ENCODE measurements at regions not wholly inside any gene's neighbourhood (a gene's known extent, or its start where the extent isn't known, plus 50 kb on each side); places are given as distances from the start of the nearest gene placed in this dataset.
"Not testable (repeated sequence)": the region's sequence is repeated elsewhere in the genome, so short reads cannot be mapped to it uniquely, and the experiment has no call there.

DNA sequence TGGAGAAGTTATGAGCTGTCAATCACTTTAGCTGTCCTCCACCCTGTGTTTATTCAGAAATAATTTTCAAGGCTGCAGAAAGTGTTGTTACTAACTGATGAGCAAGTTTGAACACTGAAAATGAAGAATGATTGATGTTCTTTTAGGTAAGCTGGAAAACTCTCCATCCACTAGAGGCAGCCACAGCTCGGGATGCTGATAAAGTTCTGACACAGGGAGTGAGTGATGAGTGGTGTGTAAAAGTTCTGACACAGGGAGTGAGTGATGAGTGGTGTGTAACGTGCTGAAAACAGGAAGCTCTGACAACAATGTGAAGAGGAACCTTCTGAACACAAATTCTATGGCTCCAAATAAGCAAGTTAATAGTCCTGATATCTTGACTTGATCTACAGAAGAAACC, 197.5 kb upstream of the PTBP2 start:
- Histone ChIP-seq H3K9me3 (ENCODE audit: control insufficient read depth in 4 of 4, low read length in 3 of 4) (peaks cover 0 to 5% (median 3%) of the 10 kb centered on the region in 4 donors), H3K27me3 (ENCODE audit: control insufficient read depth in 4 of 4, insufficient read depth in 4 of 4, low read length in 3 of 4) (no peaks in the 10 kb centered on the region), H3K27ac (ENCODE audit: low read depth in 1 of 2, low read length in 2 of 2) (no peak overlapping the region), H3K4me1 (ENCODE audit: control insufficient read depth in 4 of 4, insufficient read depth in 4 of 4, low read length in 3 of 4) (no peaks in the 10 kb centered on the region), H3K4me3 (ENCODE audit: low read depth in 1 of 3, low read length in 3 of 3) (no peak overlapping the region), H3K36me3 (ENCODE audit: control insufficient read depth in 4 of 4, insufficient read depth in 3 of 4, low read depth in 1 of 4, low read length in 3 of 4) (no peaks in the 10 kb centered on the region), H3K9ac (ENCODE audit: low read depth in 1 of 2, low read length in 2 of 2) (no peak overlapping the region)
- 23% methylated on average over 2 of the region's 2 CpGs for WGBS
- no peak for DNase-seq (ENCODE audit: low spot score)
- TF ChIP-seq RAD21 (IDR thresholded peaks at IDR 0.05) (no peak), GABPA (IDR thresholded peaks at IDR 0.05 in 1 of 2, conservative IDR thresholded peaks at IDR 0.05 in 1 of 2) (no peak), HNF4A (conservative IDR thresholded peaks at IDR 0.05) (no peak)
- TF ChIP-seq, protein P1, sequence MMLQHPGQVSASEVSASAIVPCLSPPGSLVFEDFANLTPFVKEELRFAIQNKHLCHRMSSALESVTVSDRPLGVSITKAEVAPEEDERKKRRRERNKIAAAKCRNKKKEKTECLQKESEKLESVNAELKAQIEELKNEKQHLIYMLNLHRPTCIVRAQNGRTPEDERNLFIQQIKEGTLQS (IDR thresholded peaks at IDR 0.05): no peak

GRCh38 chr1:96525657-96526557, 195.7 kb upstream of the PTBP2 start:
- no peaks in the 10 kb centered on the region for H3K27me3 ChIP-seq (ENCODE audit: control insufficient read depth in 4 of 4, insufficient read depth in 4 of 4, low read length in 3 of 4)
- peaks cover 0 to 7% (median 4%) of the 10 kb centered on the region in 4 donors for H3K9me3 ChIP-seq (ENCODE audit: control insufficient read depth in 4 of 4, low read length in 3 of 4)
- WGBS: 84% methylated on average over 8 of the region's 8 CpGs
- no peak overlapping the region for H3K9ac ChIP-seq (ENCODE audit: low read depth in 1 of 2, low read length in 2 of 2)
- H3K4me3 ChIP-seq (ENCODE audit: low read depth in 1 of 3, low read length in 3 of 3): no peak overlapping the region
- no peak overlapping the region for H3K27ac ChIP-seq (ENCODE audit: low read depth in 1 of 2, low read length in 2 of 2)
- no peaks in the 10 kb centered on the region for H3K4me1 ChIP-seq (ENCODE audit: control insufficient read depth in 4 of 4, insufficient read depth in 4 of 4, low read length in 3 of 4)
- no peak for DNase-seq (ENCODE audit: low spot score)
- TF ChIP-seq SP1 (IDR thresholded peaks at IDR 0.05) (no peak), RAD21 (IDR thresholded peaks at IDR 0.05) (no peak), GABPA (IDR thresholded peaks at IDR 0.05 in 1 of 2, conservative IDR thresholded peaks at IDR 0.05 in 1 of 2) (no peak), NR2F2 (IDR thresholded peaks at IDR 0.05) (no peak)
- H3K36me3 ChIP-seq (ENCODE audit: control insufficient read depth in 4 of 4, insufficient read depth in 3 of 4, low read depth in 1 of 4, low read length in 3 of 4): no peaks in the 10 kb centered on the region

DNA sequence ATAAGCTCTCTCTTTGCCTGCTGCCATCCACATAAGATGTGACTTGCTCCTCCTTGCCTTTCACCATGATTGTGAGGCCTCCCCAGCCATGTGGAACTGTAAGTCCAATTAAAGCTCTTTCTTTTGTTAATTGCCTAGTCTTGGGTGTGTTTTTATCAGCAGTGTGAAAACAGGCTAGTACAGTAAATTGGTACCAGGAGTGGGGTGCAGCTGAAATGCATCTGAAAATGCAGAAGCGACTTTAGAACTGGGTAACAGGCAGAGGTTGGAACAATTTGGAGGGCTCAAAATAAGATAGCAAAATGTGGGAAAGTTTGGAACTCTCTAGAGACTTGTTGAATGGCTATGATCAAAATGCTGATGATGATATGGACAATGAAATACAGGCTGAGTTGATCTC, 192.9 kb upstream of the PTBP2 start:
- not testable (repeated sequence) for DNase-seq (ENCODE audit: low spot score); H3K4me1 ChIP-seq (ENCODE audit: control insufficient read depth in 4 of 4, insufficient read depth in 4 of 4, low read length in 3 of 4); H3K36me3 ChIP-seq (ENCODE audit: control insufficient read depth in 4 of 4, insufficient read depth in 3 of 4, low read depth in 1 of 4, low read length in 3 of 4); H3K9ac ChIP-seq (ENCODE audit: low read depth in 1 of 2, low read length in 2 of 2); H3K4me3 ChIP-seq (ENCODE audit: low read depth in 1 of 3, low read length in 3 of 3); H3K9me3 ChIP-seq (ENCODE audit: control insufficient read depth in 4 of 4, low read length in 3 of 4); H3K27ac ChIP-seq (ENCODE audit: low read depth in 1 of 2, low read length in 2 of 2); H3K27me3 ChIP-seq (ENCODE audit: control insufficient read depth in 4 of 4, insufficient read depth in 4 of 4, low read length in 3 of 4)
- 93% methylated on average over 1 of the region's 1 CpG for WGBS

DNA sequence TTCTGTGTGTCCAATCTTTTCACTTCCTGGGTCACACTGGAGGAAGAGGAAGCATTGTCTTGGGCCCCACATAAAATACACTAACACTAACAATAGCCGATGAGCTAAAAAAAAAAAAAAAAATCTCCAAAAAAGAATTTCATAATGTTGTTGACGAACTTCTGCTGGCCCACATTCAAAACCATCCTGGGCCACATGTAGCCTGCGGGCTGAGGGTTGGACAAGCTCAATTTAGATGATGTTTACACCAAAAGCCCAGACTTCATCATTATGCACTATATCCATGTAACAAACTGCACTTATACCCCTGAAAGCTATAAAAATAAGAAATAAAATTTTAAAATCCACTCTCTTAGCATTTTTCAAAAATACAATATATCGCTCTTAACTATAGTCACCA, 187.8 kb upstream of the PTBP2 start:
- 91% methylated on average over 4 of the region's 4 CpGs for WGBS
- no peak overlapping the region for H3K27ac ChIP-seq (ENCODE audit: low read depth in 1 of 2, low read length in 2 of 2)
- H3K4me1 ChIP-seq (ENCODE audit: control insufficient read depth in 4 of 4, insufficient read depth in 4 of 4, low read length in 3 of 4): no peaks in the 10 kb centered on the region
- no peak for DNase-seq (ENCODE audit: low spot score)
- no peaks in the 10 kb centered on the region for H3K36me3 ChIP-seq (ENCODE audit: control insufficient read depth in 4 of 4, insufficient read depth in 3 of 4, low read depth in 1 of 4, low read length in 3 of 4)
- H3K9ac ChIP-seq (ENCODE audit: low read depth in 1 of 2, low read length in 2 of 2): no peak overlapping the region
- H3K27me3 ChIP-seq (ENCODE audit: control insufficient read depth in 4 of 4, insufficient read depth in 4 of 4, low read length in 3 of 4): no peaks in the 10 kb centered on the region
- H3K9me3 ChIP-seq (ENCODE audit: control insufficient read depth in 4 of 4, low read length in 3 of 4): peaks cover 0 to 4% (median 1%) of the 10 kb centered on the region in 4 donors
- H3K4me3 ChIP-seq (ENCODE audit: low read depth in 1 of 3, low read length in 3 of 3): no peak overlapping the region
- TF ChIP-seq, protein P2, sequence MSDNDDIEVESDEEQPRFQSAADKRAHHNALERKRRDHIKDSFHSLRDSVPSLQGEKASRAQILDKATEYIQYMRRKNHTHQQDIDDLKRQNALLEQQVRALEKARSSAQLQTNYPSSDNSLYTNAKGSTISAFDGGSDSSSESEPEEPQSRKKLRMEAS (IDR thresholded peaks at IDR 0.05): no peak
- TF ChIP-seq YY1 (IDR thresholded peaks at IDR 0.05) (no peak), FOXA2 (IDR thresholded peaks at IDR 0.05) (no peak), RXRA (IDR thresholded peaks at IDR 0.05) (no peak), RAD21 (IDR thresholded peaks at IDR 0.05) (no peak), EGR1 (IDR thresholded peaks at IDR 0.05; ENCODE audit: low read depth in 2 of 2) (no peak), HNF4A (conservative IDR thresholded peaks at IDR 0.05) (no peak), TAF1 (conservative IDR thresholded peaks at IDR 0.05) (no peak), JUND (IDR thresholded peaks at IDR 0.05) (no peak), SP1 (IDR thresholded peaks at IDR 0.05) (no peak), NR2F2 (IDR thresholded peaks at IDR 0.05) (no peak), HNF4G (IDR thresholded peaks at IDR 0.05) (no peak), GABPA (IDR thresholded peaks at IDR 0.05 in 1 of 2, conservative IDR thresholded peaks at IDR 0.05 in 1 of 2) (no peak)
- TF ChIP-seq, protein P3, sequence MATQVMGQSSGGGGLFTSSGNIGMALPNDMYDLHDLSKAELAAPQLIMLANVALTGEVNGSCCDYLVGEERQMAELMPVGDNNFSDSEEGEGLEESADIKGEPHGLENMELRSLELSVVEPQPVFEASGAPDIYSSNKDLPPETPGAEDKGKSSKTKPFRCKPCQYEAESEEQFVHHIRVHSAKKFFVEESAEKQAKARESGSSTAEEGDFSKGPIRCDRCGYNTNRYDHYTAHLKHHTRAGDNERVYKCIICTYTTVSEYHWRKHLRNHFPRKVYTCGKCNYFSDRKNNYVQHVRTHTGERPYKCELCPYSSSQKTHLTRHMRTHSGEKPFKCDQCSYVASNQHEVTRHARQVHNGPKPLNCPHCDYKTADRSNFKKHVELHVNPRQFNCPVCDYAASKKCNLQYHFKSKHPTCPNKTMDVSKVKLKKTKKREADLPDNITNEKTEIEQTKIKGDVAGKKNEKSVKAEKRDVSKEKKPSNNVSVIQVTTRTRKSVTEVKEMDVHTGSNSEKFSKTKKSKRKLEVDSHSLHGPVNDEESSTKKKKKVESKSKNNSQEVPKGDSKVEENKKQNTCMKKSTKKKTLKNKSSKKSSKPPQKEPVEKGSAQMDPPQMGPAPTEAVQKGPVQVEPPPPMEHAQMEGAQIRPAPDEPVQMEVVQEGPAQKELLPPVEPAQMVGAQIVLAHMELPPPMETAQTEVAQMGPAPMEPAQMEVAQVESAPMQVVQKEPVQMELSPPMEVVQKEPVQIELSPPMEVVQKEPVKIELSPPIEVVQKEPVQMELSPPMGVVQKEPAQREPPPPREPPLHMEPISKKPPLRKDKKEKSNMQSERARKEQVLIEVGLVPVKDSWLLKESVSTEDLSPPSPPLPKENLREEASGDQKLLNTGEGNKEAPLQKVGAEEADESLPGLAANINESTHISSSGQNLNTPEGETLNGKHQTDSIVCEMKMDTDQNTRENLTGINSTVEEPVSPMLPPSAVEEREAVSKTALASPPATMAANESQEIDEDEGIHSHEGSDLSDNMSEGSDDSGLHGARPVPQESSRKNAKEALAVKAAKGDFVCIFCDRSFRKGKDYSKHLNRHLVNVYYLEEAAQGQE (IDR thresholded peaks at IDR 0.05): no peak
- TF ChIP-seq, protein P1 (IDR thresholded peaks at IDR 0.05): no peak
- TF ChIP-seq, protein P4, sequence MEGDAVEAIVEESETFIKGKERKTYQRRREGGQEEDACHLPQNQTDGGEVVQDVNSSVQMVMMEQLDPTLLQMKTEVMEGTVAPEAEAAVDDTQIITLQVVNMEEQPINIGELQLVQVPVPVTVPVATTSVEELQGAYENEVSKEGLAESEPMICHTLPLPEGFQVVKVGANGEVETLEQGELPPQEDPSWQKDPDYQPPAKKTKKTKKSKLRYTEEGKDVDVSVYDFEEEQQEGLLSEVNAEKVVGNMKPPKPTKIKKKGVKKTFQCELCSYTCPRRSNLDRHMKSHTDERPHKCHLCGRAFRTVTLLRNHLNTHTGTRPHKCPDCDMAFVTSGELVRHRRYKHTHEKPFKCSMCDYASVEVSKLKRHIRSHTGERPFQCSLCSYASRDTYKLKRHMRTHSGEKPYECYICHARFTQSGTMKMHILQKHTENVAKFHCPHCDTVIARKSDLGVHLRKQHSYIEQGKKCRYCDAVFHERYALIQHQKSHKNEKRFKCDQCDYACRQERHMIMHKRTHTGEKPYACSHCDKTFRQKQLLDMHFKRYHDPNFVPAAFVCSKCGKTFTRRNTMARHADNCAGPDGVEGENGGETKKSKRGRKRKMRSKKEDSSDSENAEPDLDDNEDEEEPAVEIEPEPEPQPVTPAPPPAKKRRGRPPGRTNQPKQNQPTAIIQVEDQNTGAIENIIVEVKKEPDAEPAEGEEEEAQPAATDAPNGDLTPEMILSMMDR (IDR thresholded peaks at IDR 0.05; ENCODE audit: low read depth, low read length, missing input control): no peak

Data from liver (tissue), 8 donors.